Stimulated activated naive B cell treated with anti-CD40 and anti-IgM and Interleukin-4, amounts not matched to agents 10 μg/mL and 1 μg/mL and 100 μg/mL, for 72 hours (primary cell): ENCODE measurements at regions not wholly inside any gene's neighbourhood (a gene's known extent, or its start where the extent isn't known, plus 50 kb on each side); places are given as distances from the start of the nearest gene placed in this dataset.

Experiments used
- ATAC-seq, 2 donors: fragments of 150-1000 bp; cut with Tn5 transposase; replicated peaks; 2 replicates each; pipeline ENCODE4 v1.10.0; 2021; ENCODE audit warnings: moderate library complexity in 1 of 2
- DNase-seq: peaks from one replicate; pipeline ENCODE4 v3.0.0; 2021
- H3K27ac Mint-ChIP-seq: one replicate; pipeline ENCODE4 v1.8.0; 2022; ENCODE audit warnings: mild to moderate bottlenecking, mixed read lengths
- H3K27me3 Mint-ChIP-seq, 2 donors: one replicate each; pipeline ENCODE4 v1.8.0; 2022; ENCODE audit warnings: mixed read lengths in 2 of 2
- H3K36me3 Mint-ChIP-seq, 2 donors: one replicate each; pipeline ENCODE4 v1.8.0; 2022; ENCODE audit warnings: mixed read lengths in 2 of 2, mild to moderate bottlenecking in 1 of 2
- H3K4me1 Mint-ChIP-seq, 2 donors: one replicate each; pipeline ENCODE4 v1.8.0; 2022; ENCODE audit warnings: mixed read lengths in 2 of 2, mild to moderate bottlenecking in 1 of 2
- H3K4me3 Mint-ChIP-seq, 2 donors: one replicate each; pipeline ENCODE4 v1.8.0; 2022; ENCODE audit warnings: mild to moderate bottlenecking in 2 of 2, mixed read lengths in 2 of 2, moderate library complexity in 1 of 2
- H3K9me3 Mint-ChIP-seq, 2 donors: one replicate each; pipeline ENCODE4 v1.8.0; 2022; ENCODE audit warnings: mixed read lengths in 2 of 2, mild to moderate bottlenecking in 1 of 2

DNA sequence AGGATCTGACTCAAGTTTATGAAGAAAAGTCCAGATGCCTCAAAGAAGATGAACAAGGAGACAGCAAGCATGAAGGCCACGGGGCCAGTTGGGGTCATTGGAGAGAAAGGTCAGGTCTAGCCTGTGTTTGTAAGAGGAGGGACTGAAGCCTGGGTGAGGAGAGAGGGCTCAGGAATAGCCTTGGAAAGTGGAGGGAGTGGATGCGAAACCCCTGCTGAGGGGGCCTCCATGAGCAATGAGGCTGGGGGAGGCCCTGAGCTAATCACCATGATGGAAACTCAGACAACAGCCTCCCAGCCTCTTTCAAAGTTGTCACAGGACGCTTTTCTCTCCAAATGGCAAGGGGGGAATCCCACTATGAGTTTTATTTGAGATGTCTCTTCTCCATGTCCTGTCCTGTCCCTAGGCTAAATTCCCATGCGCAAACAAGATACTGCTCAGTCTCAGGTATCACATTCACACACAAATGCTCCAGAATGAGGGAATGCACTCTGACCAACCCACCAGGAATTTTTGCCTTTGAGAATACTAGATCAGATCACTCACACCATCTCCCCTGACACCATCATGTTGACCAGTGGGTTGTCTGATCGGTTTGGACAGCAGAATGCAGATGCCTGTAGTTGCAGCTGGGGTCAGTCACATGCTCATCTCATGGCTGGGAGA, 51.3 kb upstream of the TOP3B start:
- no peaks in the 10 kb centered on the region for H3K36me3 Mint-ChIP-seq
- H3K9me3 Mint-ChIP-seq: no peaks in the 10 kb centered on the region
- ATAC-seq (no peak), DNase-seq (no peak)
- peaks cover 69 to 93% of the 10 kb centered on the region in 2 donors for H3K4me1 Mint-ChIP-seq
- H3K4me3 Mint-ChIP-seq: no peak overlapping the region
- H3K27me3 Mint-ChIP-seq: no peaks in the 10 kb centered on the region
- peak overlapping the region; percentile 73 for H3K27ac Mint-ChIP-seq

DNA sequence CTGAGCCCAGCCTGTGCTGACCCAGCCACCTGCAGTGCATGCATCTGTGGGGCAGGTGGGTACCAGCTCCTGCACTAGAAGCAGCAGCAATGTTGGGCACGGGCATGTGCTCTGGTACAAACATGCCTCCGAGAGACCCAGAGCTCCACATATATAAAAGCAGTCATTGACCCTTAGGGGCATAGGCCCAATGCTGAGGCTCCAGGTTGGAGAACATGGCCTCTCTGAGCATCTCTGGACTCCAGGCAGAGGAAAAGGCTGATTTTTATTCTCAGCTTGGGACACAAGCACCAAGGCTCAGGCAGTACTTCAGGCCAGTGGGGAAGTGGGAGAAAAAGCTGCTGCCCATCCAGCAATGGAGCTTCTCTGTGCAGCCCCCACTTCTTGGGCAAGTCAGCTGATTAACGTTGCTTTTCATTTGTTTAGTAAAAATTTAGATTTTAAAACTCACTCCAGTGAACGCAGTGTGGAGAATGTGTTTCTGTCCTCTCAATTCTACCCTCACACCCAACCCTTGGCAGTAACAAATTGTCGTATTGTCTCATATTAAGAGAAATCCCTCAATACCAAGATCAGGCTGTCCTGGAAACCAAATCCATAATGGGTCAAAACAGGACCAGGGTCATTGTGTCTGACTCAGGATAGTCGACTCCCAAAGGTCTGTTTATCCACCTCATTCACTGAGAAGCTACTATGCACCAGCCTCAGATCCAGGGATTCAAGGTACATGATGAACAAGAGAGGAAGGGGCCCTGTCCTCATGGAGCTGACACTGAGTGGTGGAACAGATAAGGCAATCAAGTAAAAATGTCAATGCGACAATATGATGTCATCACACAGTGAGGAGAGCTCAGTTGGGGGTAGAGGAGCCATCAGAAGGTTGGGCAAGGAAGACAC, 50.6 kb upstream of the TOP3B start:
- no peaks in the 10 kb centered on the region for H3K9me3 Mint-ChIP-seq
- H3K36me3 Mint-ChIP-seq: no peaks in the 10 kb centered on the region
- peak overlapping the region; percentile 73 for H3K27ac Mint-ChIP-seq
- H3K27me3 Mint-ChIP-seq: no peaks in the 10 kb centered on the region
- ATAC-seq (no peak), DNase-seq (no peak)
- peaks cover 61 to 85% of the 10 kb centered on the region in 2 donors for H3K4me1 Mint-ChIP-seq
- H3K4me3 Mint-ChIP-seq: no peak overlapping the region

DNA sequence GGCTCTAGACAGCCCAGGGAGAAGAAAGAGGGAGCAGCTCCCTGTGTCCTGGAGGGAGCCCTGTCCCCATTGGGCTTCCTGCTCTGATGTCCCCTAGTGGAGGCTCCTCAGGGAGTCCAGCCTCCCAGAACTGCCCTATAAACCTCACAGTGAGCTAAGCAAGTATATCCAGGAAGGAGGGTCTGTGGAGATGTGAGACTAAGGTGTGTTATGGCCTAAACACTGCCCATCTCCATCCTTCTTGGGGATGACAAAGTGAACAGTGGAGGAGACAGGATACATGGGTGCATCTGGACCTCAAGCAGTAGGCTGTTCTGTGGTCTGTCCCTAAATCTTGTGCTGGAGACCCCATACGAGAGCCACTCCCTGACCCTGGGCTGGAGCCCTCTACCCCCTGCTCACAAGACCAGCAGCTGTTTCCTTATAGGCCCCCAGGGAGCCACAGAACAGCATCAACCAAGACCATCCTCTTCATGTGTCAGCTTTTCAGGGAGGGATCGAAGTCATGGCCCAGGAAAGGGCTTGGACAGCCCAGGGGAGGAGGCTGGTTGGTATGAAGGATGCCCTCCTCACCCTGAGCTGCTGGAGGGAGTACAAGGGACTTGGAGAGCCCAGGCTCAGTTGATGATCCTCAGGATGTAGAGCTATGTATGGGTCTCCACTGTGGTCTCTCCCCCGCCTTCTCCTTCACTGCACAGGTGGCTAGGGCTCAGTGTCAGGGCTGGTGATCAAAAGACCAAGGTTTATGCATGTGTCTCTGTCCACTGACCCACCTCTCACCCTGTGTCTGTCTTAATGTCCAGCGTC, 49.7 kb upstream of the TOP3B start:
- DNase-seq: no peak
- Mint-ChIP-seq H3K4me3 (no peak overlapping the region), H3K9me3 (no peaks in the 10 kb centered on the region), H3K36me3 (no peaks in the 10 kb centered on the region), H3K4me1 (peaks cover 56 to 77% of the 10 kb centered on the region in 2 donors), H3K27ac (peak overlapping the region; percentile 44), H3K27me3 (no peaks in the 10 kb centered on the region)
- no peak for ATAC-seq
